ENCODE measurements at regions not wholly inside any gene's neighbourhood (a gene's known extent, or its start where the extent isn't known, plus 50 kb on each side); places are given as distances from the start of the nearest gene placed in this dataset.

GRCh38 chr3:107269136-107269535 is 108.1 kb upstream of the CCDC54 start:
- Histone ChIP-seq H3K9me3 (no peaks in the 10 kb centered on the region), H3K27me3 (no peaks in the 10 kb centered on the region), H3K4me1 (peaks cover 3 to 11% (median 8%) of the 10 kb centered on the region in 4 donors), H3K36me3 (no peaks in the 10 kb centered on the region), H3K4me3 (no peak overlapping the region), H3K27ac (no peak overlapping the region)
- DNase-seq (no peak), ATAC-seq (ENCODE audit: low FRiP score in 2 of 2) (no peak)
- TF ChIP-seq CTCF (IDR thresholded peaks at IDR 0.05) (no peak), EP300 (IDR thresholded peaks at IDR 0.05) (no peak), POLR2AphosphoS5 (IDR thresholded peaks at IDR 0.05) (no peak), POLR2A (IDR thresholded peaks at IDR 0.05) (no peak)
- 74 to 83% methylated on average over 7 of the region's 7 CpGs for WGBS, 2 donors

- H3K4me3 ChIP-seq, result no peak overlapping the region
- ATAC-seq (ENCODE audit: low FRiP score in 2 of 2), result peak in 1 of 2 donors; percentile 76
Observed at GRCh38 chr3:107271787-107272387, 105.4 kb upstream of the CCDC54 start.

GRCh38 chr3:107272471-107272870 is 104.8 kb upstream of the CCDC54 start:
- TF ChIP-seq CTCF (IDR thresholded peaks at IDR 0.05) (no peak), EP300 (IDR thresholded peaks at IDR 0.05) (no peak), POLR2AphosphoS5 (IDR thresholded peaks at IDR 0.05) (no peak), POLR2A (IDR thresholded peaks at IDR 0.05) (no peak)
- Histone ChIP-seq H3K27ac (no peak overlapping the region), H3K4me1 (no peaks in the 10 kb centered on the region), H3K4me3 (no peak overlapping the region), H3K9me3 (no peaks in the 10 kb centered on the region), H3K36me3 (no peaks in the 10 kb centered on the region), H3K27me3 (no peaks in the 10 kb centered on the region)
- DNase-seq (no peak), ATAC-seq (ENCODE audit: low FRiP score in 2 of 2) (no peak)
- 78 to 83% methylated on average over 2 of the region's 2 CpGs for WGBS, 2 donors

More at GRCh38 chr3:107271787-107272387, 105.4 kb upstream of the CCDC54 start:
- Histone ChIP-seq H3K27ac (no peak overlapping the region), H3K9me3 (no peaks in the 10 kb centered on the region), H3K27me3 (no peaks in the 10 kb centered on the region), H3K36me3 (no peaks in the 10 kb centered on the region), H3K4me1 (no peaks in the 10 kb centered on the region)
- 11 to 17% methylated on average over 3 of the region's 3 CpGs for WGBS, 2 donors
- TF ChIP-seq POLR2A (IDR thresholded peaks at IDR 0.05) (no peak), CTCF (IDR thresholded peaks at IDR 0.05) (peak; percentile 44 to 65 (median 59))
- no peak for DNase-seq

GRCh38 chr3:107272885-107273284 is 104.4 kb upstream of the CCDC54 start:
- no peak for ATAC-seq (ENCODE audit: low FRiP score in 2 of 2)
- no peak overlapping the region for H3K27ac ChIP-seq
- H3K27me3 ChIP-seq, result no peaks in the 10 kb centered on the region
- TF ChIP-seq EP300 (IDR thresholded peaks at IDR 0.05) (no peak), POLR2A (IDR thresholded peaks at IDR 0.05) (no peak), CTCF (IDR thresholded peaks at IDR 0.05) (no peak), POLR2AphosphoS5 (IDR thresholded peaks at IDR 0.05) (no peak)
- no peaks in the 10 kb centered on the region for H3K36me3 ChIP-seq
- H3K9me3 ChIP-seq, result no peaks in the 10 kb centered on the region
- H3K4me1 ChIP-seq, result no peaks in the 10 kb centered on the region
- no peak overlapping the region for H3K4me3 ChIP-seq
- no peak for DNase-seq
- WGBS, 2 donors, result 83 to 95% methylated on average over 4 of the region's 4 CpGs

GRCh38 chr3:107273771-107274170 is 103.5 kb upstream of the CCDC54 start:
- ATAC-seq (ENCODE audit: low FRiP score in 2 of 2), result no peak
- WGBS, 2 donors, result 90 to 91% methylated on average over 2 of the region's 2 CpGs
- H3K4me1 ChIP-seq, result no peaks in the 10 kb centered on the region
- no peaks in the 10 kb centered on the region for H3K36me3 ChIP-seq
- no peak overlapping the region for H3K27ac ChIP-seq
- H3K9me3 ChIP-seq, result no peaks in the 10 kb centered on the region
- H3K4me3 ChIP-seq, result no peak overlapping the region
- no peaks in the 10 kb centered on the region for H3K27me3 ChIP-seq
- no peak for DNase-seq
- no peak for TF ChIP-seq POLR2A (IDR thresholded peaks at IDR 0.05)
- no peak for TF ChIP-seq POLR2AphosphoS5 (IDR thresholded peaks at IDR 0.05)
- no peak for TF ChIP-seq CTCF (IDR thresholded peaks at IDR 0.05)

Measured in upper lobe of left lung (tissue), 6 donors.